Lung microvascular endothelial cell (primary cell): ENCODE measurements at regions not wholly inside any gene's neighbourhood (a gene's known extent, or its start where the extent isn't known, plus 50 kb on each side); places are given as distances from the start of the nearest gene placed in this dataset.
"Not testable (repeated sequence)": the region's sequence is repeated elsewhere in the genome, so short reads cannot be mapped to it uniquely, and the experiment has no call there.

Experiments
- DNase-seq, 2 donors: peaks; one replicate each; pipeline versions ENCODE4 v3.0.0 to v3.0.0-alpha.2; 2010; ENCODE audit warnings: low read depth in 2 of 2

GRCh38 chr4:31266094-31266493 lies 545.9 kb downstream of the PCDH7 start:
- DNase-seq = not testable (repeated sequence)

- no peak for DNase-seq
These were observed 552.3 kb downstream of the PCDH7 start for GRCh38 chr4:31272331-31273061.

- DNase-seq = no peak
These were observed 555.7 kb downstream of the PCDH7 start for GRCh38 chr4:31275906-31276305.

- no peak for DNase-seq
These were observed 563.5 kb downstream of the PCDH7 start for GRCh38 chr4:31283679-31284078.

- no peak for DNase-seq
These were observed 570.7 kb downstream of the PCDH7 start for GRCh38 chr4:31290836-31291235.

GRCh38 chr4:31291238-31291637 lies 571.1 kb downstream of the PCDH7 start:
- DNase-seq = no peak

GRCh38 chr4:31294655-31295480 lies 574.7 kb downstream of the PCDH7 start:
- DNase-seq = no peak

- DNase-seq = no peak
These were observed 578.6 kb downstream of the PCDH7 start for GRCh38 chr4:31298737-31299136.

GRCh38 chr4:31307029-31307428 lies 586.9 kb downstream of the PCDH7 start:
- no peak for DNase-seq

- no peak for DNase-seq
These were observed 604.6 kb downstream of the PCDH7 start for GRCh38 chr4:31324814-31325213.

- no peak for DNase-seq
These were observed 605.1 kb downstream of the PCDH7 start for GRCh38 chr4:31325300-31325699.

- no peak for DNase-seq
These were observed 606.9 kb downstream of the PCDH7 start for GRCh38 chr4:31327031-31327430.

- no peak for DNase-seq
These were observed 608.8 kb downstream of the PCDH7 start for GRCh38 chr4:31328932-31329331.

GRCh38 chr4:31334086-31334910 lies 614.1 kb downstream of the PCDH7 start:
- DNase-seq = no peak

- no peak for DNase-seq
These were observed 617.8 kb downstream of the PCDH7 start for GRCh38 chr4:31338000-31338399.

- DNase-seq = no peak
These were observed 621.6 kb downstream of the PCDH7 start for GRCh38 chr4:31341601-31342359.

- DNase-seq = no peak
These were observed 622.9 kb downstream of the PCDH7 start for GRCh38 chr4:31343061-31343460.

GRCh38 chr4:31349907-31350306 lies 629.7 kb downstream of the PCDH7 start:
- DNase-seq = no peak

- no peak for DNase-seq
These were observed 631.5 kb downstream of the PCDH7 start for GRCh38 chr4:31351695-31352094.

- DNase-seq = no peak
These were observed 636.7 kb downstream of the PCDH7 start for GRCh38 chr4:31356839-31357238.

- peak in 1 of 2 donors; percentile 67 for DNase-seq
These were observed 640.6 kb downstream of the PCDH7 start for GRCh38 chr4:31360786-31361185.
